Spleen (tissue), 7 donors: ENCODE measurements at regions not wholly inside any gene's neighbourhood (a gene's known extent, or its start where the extent isn't known, plus 50 kb on each side); places are given as distances from the start of the nearest gene placed in this dataset.

Experiments
- CTCF ChIP-seq, 11 experiments: fragments of 200-600 bp in 7 of 11; fragments of 450-650 bp in 4 of 11; sonication (generic) in 4 of 11; IDR thresholded peaks in 8 of 11; conservative IDR thresholded peaks in 3 of 11; 1 replicate in 7 of 11; 2 replicates in 4 of 11; pipeline versions ENCODE4 v1.4.0 to v1.8.0; 2016 to 2021; ENCODE audit warnings: antibody characterized with exemption in 11 of 11, inconsistent platforms in 4 of 11, mild to moderate bottlenecking in 1 of 11
- POLR2A ChIP-seq, 3 donors: fragments of 450-650 bp; IDR thresholded peaks; one replicate each; pipeline ENCODE4 v1.5.1; 2017; ENCODE audit warnings: antibody characterized with exemption in 3 of 3, mild to moderate bottlenecking in 1 of 3
- POLR2AphosphoS5 ChIP-seq, 3 donors: sonication (generic); formaldehyde crosslinking; IDR thresholded peaks; one replicate each; pipeline ENCODE4 v1.5.1; 2017; ENCODE audit warnings: antibody characterized with exemption in 3 of 3
- donor health status: DM: no; HTN: no; CAD: no; lungs with moderate emphysema.
- donor health status: DM: no; HTN: no; CAD: no.
- donor health status: DM: no; HTN: no; CAD: no.

- TF ChIP-seq CTCF (IDR thresholded peaks at IDR 0.05 in 8 of 11, conservative IDR thresholded peaks at IDR 0.05 in 3 of 11) (no peak), POLR2A (IDR thresholded peaks at IDR 0.05) (no peak), POLR2AphosphoS5 (IDR thresholded peaks at IDR 0.05) (no peak)
These were observed 593.1 kb upstream of the NRXN1 start for GRCh38 chr2:51624995-51625394.
